Mucosa of descending colon (tissue), 3 donors: ENCODE measurements at regions not wholly inside any gene's neighbourhood (a gene's known extent, or its start where the extent isn't known, plus 50 kb on each side); places are given as distances from the start of the nearest gene placed in this dataset.
"Not testable (repeated sequence)": the region's sequence is repeated elsewhere in the genome, so short reads cannot be mapped to it uniquely, and the experiment has no call there.

Experiments
- ATAC-seq: fragments of 200-7000 bp; cut with Tn5 transposase; one replicate; pipeline ENCODE4 v1.9.1; 2020; ENCODE audit warnings: mild to moderate bottlenecking, moderate library complexity
- DNase-seq, 3 donors: peaks; one replicate each; pipeline ENCODE4 v3.0.0-alpha.2; 2020
- H3K36me3 ChIP-seq: fragments of 200-600 bp; one replicate; pipeline ENCODE4 v1.8.0; 2021; ENCODE audit warnings: low read depth, mild to moderate bottlenecking
- H3K4me1 ChIP-seq: fragments of 200-600 bp; one replicate; pipeline ENCODE4 v1.8.0; 2021; ENCODE audit warnings: low read depth, mild to moderate bottlenecking
- H3K4me3 ChIP-seq: fragments of 200-600 bp; one replicate; pipeline ENCODE4 v1.8.0; 2021; ENCODE audit warnings: mild to moderate bottlenecking
- H3K9me3 ChIP-seq: fragments of 200-600 bp; one replicate; pipeline ENCODE4 v1.8.0; 2021; ENCODE audit warnings: mild to moderate bottlenecking
- intact Hi-C, 2 donors: fragments of 100-400 bp; cut with DNase I in 1 of 2; cut with micrococcal nuclease in 1 of 2; formaldehyde crosslinking; loops; one replicate each; pipeline versions ENCODE4 v1.11.0 to v1.11.1; 2022; cut with DNase I, micrococcal nuclease
- donor health status: DM: no; HTN: no; CAD: no; lungs with moderate emphysema.
- donor health status: DM: no; HTN: no; CAD: no.
- donor health status: DM: no; HTN: yes; CAD: no.

- ATAC-seq: not testable (repeated sequence)
Measured at GRCh38 chr21:13000390-13000789, 609.2 kb upstream of the POTED start.

GRCh38 chr21:13037716-13038115, 571.9 kb upstream of the POTED start:
- H3K36me3 ChIP-seq, DNase-seq, ATAC-seq, H3K4me3 ChIP-seq, intact Hi-C loops, H3K4me1 ChIP-seq: not testable (repeated sequence)
- peaks cover 32% of the 10 kb centered on the region for H3K9me3 ChIP-seq

More at GRCh38 chr21:13000390-13000789, 609.2 kb upstream of the POTED start:
- peaks cover 62% of the 10 kb centered on the region for H3K9me3 ChIP-seq
- H3K4me3 ChIP-seq, intact Hi-C loops, H3K36me3 ChIP-seq, DNase-seq, H3K4me1 ChIP-seq: not testable (repeated sequence)

GRCh38 chr21:13052816-13053215, 556.8 kb upstream of the POTED start:
- intact Hi-C loops, H3K9me3 ChIP-seq, H3K4me1 ChIP-seq, ATAC-seq, DNase-seq, H3K4me3 ChIP-seq, H3K36me3 ChIP-seq: not testable (repeated sequence)
